GM19351 (cell line): ENCODE measurements at regions not wholly inside any gene's neighbourhood (a gene's known extent, or its start where the extent isn't known, plus 50 kb on each side); places are given as distances from the start of the nearest gene placed in this dataset.
A peak's percentile ranks its signal among the peaks of the same experiment; 100 is the strongest.

Experiments
- ATAC-seq: cut with Tn5 transposase; IDR thresholded peaks from one replicate; pipeline ENCODE4 v1.9.1; 2021; ENCODE audit warnings: mild to moderate bottlenecking, moderate library complexity; ENCODE audit not compliant: unreplicated experiment

GRCh38 chr9:85268131-85268530, 473.6 kb downstream of the AGTPBP1 start:
- no peak for ATAC-seq

- ATAC-seq: no peak
These were observed 477.1 kb downstream of the AGTPBP1 start for GRCh38 chr9:85264695-85265094.

GRCh38 chr9:85263288-85263687, 478.5 kb downstream of the AGTPBP1 start:
- no peak for ATAC-seq

GRCh38 chr9:85262333-85262732, 479.4 kb downstream of the AGTPBP1 start:
- ATAC-seq: no peak

GRCh38 chr9:85260275-85260845, 481.4 kb downstream of the AGTPBP1 start:
- no peak for ATAC-seq

GRCh38 chr9:85258823-85259370, 482.9 kb downstream of the AGTPBP1 start:
- peak; percentile 70 for ATAC-seq

- no peak for ATAC-seq
These were observed 483.5 kb downstream of the AGTPBP1 start for GRCh38 chr9:85258236-85258635.

GRCh38 chr9:85249313-85249621, 492.5 kb downstream of the AGTPBP1 start:
- no peak for ATAC-seq

GRCh38 chr9:85248514-85249312, 493.0 kb downstream of the AGTPBP1 start:
- ATAC-seq: no peak

- ATAC-seq: no peak
These were observed 495.2 kb downstream of the AGTPBP1 start for GRCh38 chr9:85246541-85246940.

- ATAC-seq: no peak
These were observed 496.9 kb downstream of the AGTPBP1 start for GRCh38 chr9:85244856-85245255.

GRCh38 chr9:85243977-85244376, 497.8 kb downstream of the AGTPBP1 start:
- ATAC-seq: no peak

GRCh38 chr9:85237478-85237877, 504.3 kb downstream of the AGTPBP1 start:
- no peak for ATAC-seq

GRCh38 chr9:85230081-85230480, 511.7 kb downstream of the AGTPBP1 start:
- ATAC-seq: no peak

GRCh38 chr9:85228111-85228855, 513.5 kb downstream of the AGTPBP1 start:
- no peak for ATAC-seq

GRCh38 chr9:85225180-85225579, 516.6 kb downstream of the AGTPBP1 start:
- no peak for ATAC-seq

GRCh38 chr9:85224729-85225128, 517.0 kb downstream of the AGTPBP1 start:
- no peak for ATAC-seq

GRCh38 chr9:85224301-85224700, 517.5 kb downstream of the AGTPBP1 start:
- ATAC-seq: no peak

GRCh38 chr9:85223506-85224125, 518.1 kb downstream of the AGTPBP1 start:
- ATAC-seq: no peak

GRCh38 chr9:85216601-85217000, 525.2 kb downstream of the AGTPBP1 start:
- no peak for ATAC-seq

GRCh38 chr9:85215961-85216360, 525.8 kb downstream of the AGTPBP1 start:
- ATAC-seq: no peak
